SK-N-SH (cell line): ENCODE measurements at regions not wholly inside any gene's neighbourhood (a gene's known extent, or its start where the extent isn't known, plus 50 kb on each side); places are given as distances from the start of the nearest gene placed in this dataset.

Experiments
- EP300 ChIP-seq, 2 experiments: IDR thresholded peaks; 2 replicates each; pipeline versions ENCODE4 v1.4.0 to v1.6.1; 2012; ENCODE audit warnings: borderline replicate concordance in 1 of 2, low read depth in 1 of 2, low read length in 1 of 2
- EZH2phosphoT487 ChIP-seq: fragments of 200-600 bp; sonication (generic); IDR thresholded peaks from 2 replicates; pipeline ENCODE4 v1.6.1; 2017; ENCODE audit warnings: low read depth, mixed run types, mild to moderate bottlenecking, antibody characterized with exemption, moderate library complexity, borderline replicate concordance
- FOSL2 ChIP-seq: IDR thresholded peaks from 2 replicates; pipeline ENCODE4 v1.4.0; 2012; ENCODE audit warnings: low read depth, mild to moderate bottlenecking, moderate library complexity, borderline replicate concordance
- GATA2 ChIP-seq: sonication (generic); formaldehyde crosslinking; IDR thresholded peaks from 2 replicates; pipeline ENCODE4 v1.5.0; 2020; ENCODE audit warnings: mild to moderate bottlenecking, missing genetic modification reagents
- JUND ChIP-seq: IDR thresholded peaks from 2 replicates; pipeline ENCODE4 v1.4.0; 2012
- POLR2AphosphoS5 ChIP-seq: IDR thresholded peaks from 2 replicates; pipeline ENCODE4 v1.6.1; 2012; ENCODE audit warnings: low read depth, low read length
- RAD21 ChIP-seq: IDR thresholded peaks from 2 replicates; pipeline ENCODE4 v1.6.1; 2012; ENCODE audit warnings: mild to moderate bottlenecking, low read length
- RCOR1 ChIP-seq: fragments of 150-350 bp; IDR thresholded peaks from 2 replicates; pipeline ENCODE4 v1.6.1; 2017; ENCODE audit warnings: antibody characterized with exemption, low read length
- SMC3 ChIP-seq: IDR thresholded peaks from 2 replicates; pipeline ENCODE4 v1.6.1; 2012; ENCODE audit warnings: low read depth, low read length, improper control_type of control experiment
- TAF1 ChIP-seq: IDR thresholded peaks from 2 replicates; pipeline ENCODE4 v1.6.1; 2012; ENCODE audit warnings: low read depth, mild to moderate bottlenecking, low read length, moderate library complexity, borderline replicate concordance
- YY1 ChIP-seq: IDR thresholded peaks from 2 replicates; pipeline ENCODE4 v1.4.0; 2012; ENCODE audit warnings: low read depth, mild to moderate bottlenecking
- ZBTB33 ChIP-seq: IDR thresholded peaks from 2 replicates; pipeline ENCODE4 v1.4.0; 2012; ENCODE audit warnings: low read depth, borderline replicate concordance
- TF ChIP-seq, protein P1 (sequence below): fragments of 200-600 bp; sonication (generic); IDR thresholded peaks from 2 replicates; pipeline ENCODE4 v1.6.1; 2017; ENCODE audit warnings: antibody characterized with exemption, mild to moderate bottlenecking, moderate library complexity
- TF ChIP-seq, protein P2 (sequence below): IDR thresholded peaks from 2 replicates; pipeline ENCODE4 v1.4.0; 2012; ENCODE audit warnings: low read depth

DNA sequence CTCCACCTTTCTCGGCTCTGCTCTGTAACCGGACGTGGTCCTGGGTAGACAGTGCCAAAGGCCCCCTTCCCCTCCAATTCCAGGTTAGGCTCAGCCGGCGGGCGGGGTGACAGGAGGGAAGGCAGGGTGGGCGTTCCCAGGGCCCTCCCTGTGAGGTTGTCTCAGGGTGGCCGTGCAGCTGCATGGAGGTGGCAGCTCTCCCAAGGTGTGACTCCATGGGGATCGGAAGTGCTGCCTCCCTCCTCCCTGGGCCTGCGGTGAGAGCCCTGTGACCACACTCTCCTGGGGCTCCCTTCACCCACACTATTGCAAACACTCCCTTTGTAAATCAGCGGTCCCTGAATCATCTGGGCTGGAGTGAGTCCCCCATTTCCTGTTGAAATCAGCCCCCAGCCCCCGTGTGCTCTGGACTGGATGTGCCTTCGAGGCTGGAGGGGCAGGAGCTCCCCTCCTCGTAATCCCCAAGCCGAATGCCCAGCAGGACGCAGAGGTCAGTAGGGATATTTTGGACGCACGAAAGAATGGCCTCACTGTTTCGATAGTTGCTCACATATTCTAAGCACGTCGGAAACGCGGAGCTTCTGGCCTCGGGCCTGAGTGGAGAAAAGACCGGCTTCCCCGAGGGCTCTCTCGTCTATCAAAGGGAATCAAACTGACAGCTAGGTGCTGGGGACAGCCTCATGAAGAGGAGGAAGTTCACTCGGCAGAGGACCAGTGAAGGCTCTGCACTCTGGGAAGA, 107.6 kb upstream of the COL5A1 start:
- TF ChIP-seq FOSL2 (no peak), GATA2 (no peak), ZBTB33 (no peak), EP300 (IDR thresholded peaks at IDR 0.05; ENCODE audit: borderline replicate concordance in 1 of 2, low read depth in 1 of 2, low read length in 1 of 2) (no peak), JUND (no peak), SMC3 (no peak), RCOR1 (no peak), RAD21 (no peak), YY1 (no peak), POLR2AphosphoS5 (no peak), EZH2phosphoT487 (no peak), TAF1 (no peak)
- TF ChIP-seq, protein P1, sequence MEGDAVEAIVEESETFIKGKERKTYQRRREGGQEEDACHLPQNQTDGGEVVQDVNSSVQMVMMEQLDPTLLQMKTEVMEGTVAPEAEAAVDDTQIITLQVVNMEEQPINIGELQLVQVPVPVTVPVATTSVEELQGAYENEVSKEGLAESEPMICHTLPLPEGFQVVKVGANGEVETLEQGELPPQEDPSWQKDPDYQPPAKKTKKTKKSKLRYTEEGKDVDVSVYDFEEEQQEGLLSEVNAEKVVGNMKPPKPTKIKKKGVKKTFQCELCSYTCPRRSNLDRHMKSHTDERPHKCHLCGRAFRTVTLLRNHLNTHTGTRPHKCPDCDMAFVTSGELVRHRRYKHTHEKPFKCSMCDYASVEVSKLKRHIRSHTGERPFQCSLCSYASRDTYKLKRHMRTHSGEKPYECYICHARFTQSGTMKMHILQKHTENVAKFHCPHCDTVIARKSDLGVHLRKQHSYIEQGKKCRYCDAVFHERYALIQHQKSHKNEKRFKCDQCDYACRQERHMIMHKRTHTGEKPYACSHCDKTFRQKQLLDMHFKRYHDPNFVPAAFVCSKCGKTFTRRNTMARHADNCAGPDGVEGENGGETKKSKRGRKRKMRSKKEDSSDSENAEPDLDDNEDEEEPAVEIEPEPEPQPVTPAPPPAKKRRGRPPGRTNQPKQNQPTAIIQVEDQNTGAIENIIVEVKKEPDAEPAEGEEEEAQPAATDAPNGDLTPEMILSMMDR, result no peak
- TF ChIP-seq, protein P2, sequence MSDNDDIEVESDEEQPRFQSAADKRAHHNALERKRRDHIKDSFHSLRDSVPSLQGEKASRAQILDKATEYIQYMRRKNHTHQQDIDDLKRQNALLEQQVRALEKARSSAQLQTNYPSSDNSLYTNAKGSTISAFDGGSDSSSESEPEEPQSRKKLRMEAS, result no peak
